Endometrium (tissue), 2 donors: ENCODE measurements at regions not wholly inside any gene's neighbourhood (a gene's known extent, or its start where the extent isn't known, plus 50 kb on each side); places are given as distances from the start of the nearest gene placed in this dataset.
A peak's percentile ranks its signal among the peaks of the same experiment; 100 is the strongest.

ENCODE experiments used
- FAIRE-seq: peaks from 2 replicates; lab custom pipeline; 2012; peaks lifted over from hg19 to GRCh38; lab: Jason Lieb, UNC
- donor health status: control.
- donor health status: control.

DNA sequence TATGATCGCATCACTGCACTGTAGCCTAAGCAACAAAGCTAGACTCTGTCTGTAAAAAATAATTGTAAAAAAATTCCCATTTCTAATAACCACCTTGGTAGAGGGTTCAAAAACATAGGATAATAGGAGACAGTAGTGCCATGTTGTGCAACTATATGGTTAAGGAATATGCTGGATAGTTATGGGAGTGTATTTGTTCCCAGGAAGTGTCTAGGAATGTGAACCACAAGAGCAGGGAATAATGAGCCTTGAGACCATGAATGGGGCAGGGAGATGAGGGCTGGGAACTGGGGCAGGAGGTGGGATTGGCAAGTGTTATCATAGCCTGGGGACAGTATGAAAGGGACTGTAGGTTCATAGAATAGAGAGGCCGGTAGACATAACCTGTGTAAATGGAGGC, 50.4 kb downstream of the RUSC2 start:
- FAIRE-seq = no peak

DNA sequence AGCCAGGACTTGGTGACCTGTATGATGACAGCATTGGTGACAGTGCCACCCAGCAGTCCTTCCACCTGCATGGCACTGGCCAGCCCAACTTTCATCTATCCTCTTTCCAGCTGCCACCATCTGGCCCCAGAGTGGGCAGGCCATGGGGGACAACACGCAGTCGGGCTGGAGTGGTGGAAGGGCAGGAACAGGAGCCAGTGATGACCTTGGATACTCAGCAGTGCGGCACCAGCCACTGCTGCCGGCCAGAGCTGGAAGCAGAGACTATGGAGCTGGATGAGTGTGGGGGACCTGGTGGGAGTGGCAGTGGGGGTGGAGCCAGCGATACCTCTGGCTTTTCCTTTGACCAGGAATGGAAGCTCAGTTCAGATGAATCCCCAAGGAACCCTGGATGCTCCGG, 56.9 kb downstream of the RUSC2 start:
- FAIRE-seq = no peak

DNA sequence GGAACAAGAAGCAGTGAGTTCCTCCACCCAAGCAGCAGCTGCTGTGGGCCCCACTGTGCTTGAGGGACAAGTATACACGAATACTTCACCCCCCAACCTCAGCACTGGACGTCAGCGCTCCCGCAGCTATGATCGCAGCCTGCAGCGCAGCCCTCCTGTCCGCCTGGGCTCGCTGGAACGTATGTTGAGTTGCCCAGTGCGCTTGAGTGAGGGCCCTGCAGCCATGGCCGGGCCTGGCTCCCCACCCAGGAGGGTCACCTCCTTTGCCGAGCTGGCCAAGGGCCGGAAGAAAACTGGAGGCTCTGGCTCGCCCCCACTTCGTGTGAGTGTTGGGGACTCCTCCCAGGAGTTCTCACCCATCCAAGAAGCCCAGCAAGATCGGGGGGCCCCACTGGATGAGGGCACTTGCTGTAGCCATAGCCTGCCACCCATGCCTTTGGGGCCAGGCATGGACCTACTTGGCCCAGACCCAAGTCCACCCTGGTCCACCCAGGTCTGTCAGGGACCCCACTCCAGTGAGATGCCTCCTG, 57.1 kb upstream of the TESK1 start:
- FAIRE-seq = no peak

DNA sequence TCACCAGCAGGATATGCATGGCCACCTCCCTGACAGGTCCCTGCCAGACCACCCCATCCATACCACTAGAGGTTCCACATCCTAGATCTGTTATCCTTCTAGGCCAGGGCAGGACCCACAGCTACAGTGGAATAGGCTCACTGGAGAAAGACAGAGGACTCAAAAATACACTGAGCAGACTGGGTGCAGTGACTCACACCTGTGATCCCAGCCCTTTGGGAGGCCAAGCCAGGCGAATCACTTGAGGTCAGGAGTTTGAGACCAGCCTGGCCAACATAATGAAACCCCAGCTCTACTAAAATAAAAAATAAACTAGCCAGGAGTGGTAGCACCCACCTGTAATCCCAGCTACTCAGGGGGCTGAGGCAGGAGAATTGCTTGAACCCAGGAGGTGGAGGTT, 56.5 kb upstream of the TESK1 start:
- FAIRE-seq = no peak

DNA sequence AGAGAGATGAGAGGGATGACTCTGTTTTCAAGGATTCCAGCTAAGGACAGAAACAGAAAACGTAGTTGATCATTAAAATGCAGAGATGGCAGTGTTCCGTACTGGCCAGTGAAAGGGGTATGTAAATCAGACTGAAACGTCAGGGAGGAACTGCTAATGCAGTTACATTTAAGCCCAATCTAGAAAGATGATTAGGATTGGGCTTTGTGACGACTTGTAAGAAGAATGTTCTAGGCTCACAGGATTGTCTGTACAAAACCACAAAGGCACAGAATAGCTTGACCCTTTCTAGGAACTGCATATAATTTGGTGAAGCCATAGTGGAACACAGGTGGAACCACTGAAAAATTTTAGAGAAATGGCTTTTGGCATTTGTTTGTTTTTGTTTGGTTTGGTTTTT, 55.6 kb upstream of the TESK1 start:
- FAIRE-seq = no peak

DNA sequence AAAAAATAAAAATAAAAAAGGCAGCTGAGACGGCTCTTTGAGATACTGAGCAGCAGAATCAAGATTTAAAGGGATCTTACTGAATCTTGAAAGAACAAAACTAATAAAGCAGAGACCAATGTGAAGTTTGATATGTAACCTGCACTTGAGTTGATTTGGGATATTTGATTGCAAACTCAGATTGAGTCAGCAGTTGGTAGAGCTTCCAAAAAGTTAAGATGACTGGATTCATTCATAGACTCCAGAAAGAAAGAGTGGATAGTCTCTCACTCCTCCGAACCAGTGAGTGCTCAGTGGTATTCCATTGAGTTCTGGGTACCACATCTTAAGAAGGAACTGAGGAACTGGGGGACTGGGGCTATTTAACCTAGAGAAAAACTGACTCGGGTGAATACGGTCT, 52.7 kb upstream of the TESK1 start:
- FAIRE-seq = no peak

DNA sequence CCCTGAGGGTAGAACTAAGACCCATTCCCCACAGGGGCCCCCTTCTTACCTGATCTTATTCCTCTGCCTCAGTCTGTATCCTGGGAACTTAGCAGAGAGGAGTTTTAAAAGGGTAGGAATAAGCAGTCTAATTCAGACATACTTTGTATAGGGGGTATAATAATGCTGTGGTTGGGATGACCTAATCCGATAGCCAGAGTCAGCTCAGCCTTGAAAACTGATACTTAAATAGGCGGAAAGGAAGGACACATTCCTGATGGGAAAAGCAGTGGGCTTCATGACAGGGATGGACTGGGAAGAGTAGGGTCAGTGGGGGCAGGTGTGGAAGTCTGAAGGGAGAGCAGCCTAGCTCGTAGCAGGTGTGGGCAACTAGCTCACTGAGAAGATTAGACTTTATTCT, 52.2 kb upstream of the TESK1 start:
- FAIRE-seq = no peak

DNA sequence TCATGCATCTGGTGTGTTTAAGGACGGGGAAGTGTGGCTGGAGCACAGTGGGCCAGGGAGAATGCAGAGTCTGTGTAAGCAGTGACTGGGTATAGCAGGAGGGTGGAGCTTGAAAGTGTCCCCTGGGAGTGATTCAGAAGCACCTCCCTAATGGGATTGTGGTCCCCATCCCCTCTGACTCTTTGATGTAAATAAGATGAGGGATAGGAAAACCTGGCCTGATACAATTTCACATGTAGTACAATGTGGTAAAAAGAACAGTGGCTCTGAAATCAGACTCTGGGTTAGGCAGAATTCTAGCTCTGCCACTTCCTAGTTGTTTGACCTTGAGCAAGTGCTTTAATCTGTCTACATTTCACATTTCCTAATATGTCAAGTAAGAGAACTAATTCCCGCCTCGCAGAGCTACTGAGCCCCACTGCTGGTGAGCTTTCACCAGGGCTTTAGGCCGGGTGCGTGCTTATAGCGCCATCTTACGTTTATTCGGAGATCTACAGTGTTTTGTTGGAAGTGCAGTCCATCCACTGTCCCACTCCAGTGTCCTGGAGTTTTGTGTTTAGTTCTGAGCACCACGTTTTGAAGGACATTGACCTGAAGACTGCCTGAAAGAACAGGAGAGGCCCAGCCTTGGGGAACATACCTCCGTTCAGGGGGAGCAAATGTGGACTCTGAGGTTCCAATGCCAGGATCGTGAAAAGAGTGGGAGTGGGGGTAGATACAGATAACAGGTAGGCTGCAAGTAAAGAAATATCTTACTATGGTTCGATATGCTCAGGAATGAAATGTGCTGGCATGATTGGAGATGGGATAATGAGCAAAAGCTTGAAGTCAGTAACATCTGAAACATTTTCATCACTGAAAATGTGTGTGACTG, 51.2 kb upstream of the TESK1 start:
- peak; percentile 33 for FAIRE-seq

DNA sequence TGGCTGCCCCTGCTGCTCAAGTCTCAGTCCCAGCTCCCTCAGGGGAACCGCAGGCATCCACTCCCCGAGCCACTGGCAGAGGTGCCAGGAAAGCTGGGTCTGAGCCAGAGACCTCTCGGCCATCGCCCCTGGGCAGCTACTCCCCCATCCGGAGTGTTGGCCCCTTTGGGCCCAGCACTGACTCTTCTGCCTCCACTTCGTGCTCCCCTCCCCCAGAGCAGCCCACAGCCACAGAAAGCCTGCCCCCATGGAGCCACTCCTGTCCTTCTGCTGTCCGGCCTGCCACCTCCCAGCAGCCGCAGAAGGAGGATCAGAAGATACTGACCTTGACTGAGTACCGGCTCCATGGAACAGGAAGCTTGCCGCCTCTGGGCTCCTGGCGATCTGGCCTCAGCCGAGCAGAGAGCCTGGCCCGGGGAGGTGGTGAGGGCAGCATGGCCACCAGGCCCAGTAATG, 49.8 kb upstream of the TESK1 start:
- no peak for FAIRE-seq
